ENCODE measurements at regions not wholly inside any gene's neighbourhood (a gene's known extent, or its start where the extent isn't known, plus 50 kb on each side); places are given as distances from the start of the nearest gene placed in this dataset.

DNA sequence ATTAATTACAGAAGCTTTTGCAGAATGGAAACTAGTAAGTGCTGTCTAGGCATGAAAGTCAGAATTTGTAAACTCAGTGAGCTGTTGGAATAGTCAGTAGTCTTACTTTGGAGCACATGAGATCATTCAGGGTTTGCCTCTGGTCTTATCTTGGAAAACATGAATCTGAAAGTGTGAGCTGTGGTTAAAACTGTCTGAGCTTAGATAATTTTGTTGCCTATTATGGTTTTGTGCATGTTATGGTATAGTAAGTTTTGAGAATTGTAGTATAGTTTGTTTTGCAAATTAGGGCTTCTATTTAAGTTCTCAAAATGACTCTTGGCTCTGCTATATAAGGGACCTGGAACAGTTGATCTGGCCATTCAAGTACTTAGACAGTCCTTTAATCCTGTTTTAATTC lies 53.7 kb upstream of the TRPC4 start:
- no peak for TF ChIP-seq CTCF (IDR thresholded peaks at IDR 0.05)
- TF ChIP-seq POLR2AphosphoS5 (IDR thresholded peaks at IDR 0.05) = no peak
